ENCODE measurements at regions not wholly inside any gene's neighbourhood (a gene's known extent, or its start where the extent isn't known, plus 50 kb on each side); places are given as distances from the start of the nearest gene placed in this dataset.

DNA sequence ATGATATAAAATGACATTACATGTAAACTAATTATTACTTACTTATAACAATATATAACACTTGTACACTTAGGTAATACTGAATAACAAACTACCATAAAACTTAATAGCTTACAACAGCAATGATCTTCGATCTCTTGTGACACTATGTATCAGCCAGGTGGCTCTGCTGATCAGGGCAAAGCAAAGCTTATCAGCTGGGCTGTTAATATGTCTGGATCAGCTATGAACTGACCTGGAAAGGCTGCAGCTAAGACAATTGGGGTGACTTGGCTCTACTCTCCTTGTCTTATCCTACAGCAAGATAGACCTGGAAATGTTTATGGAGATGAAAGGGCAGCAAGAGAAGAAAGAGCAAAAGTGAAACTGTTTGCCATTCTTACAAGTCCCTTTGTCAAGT lies 511.3 kb downstream of the TLR4 start:
- no peak for DNase-seq

DNA sequence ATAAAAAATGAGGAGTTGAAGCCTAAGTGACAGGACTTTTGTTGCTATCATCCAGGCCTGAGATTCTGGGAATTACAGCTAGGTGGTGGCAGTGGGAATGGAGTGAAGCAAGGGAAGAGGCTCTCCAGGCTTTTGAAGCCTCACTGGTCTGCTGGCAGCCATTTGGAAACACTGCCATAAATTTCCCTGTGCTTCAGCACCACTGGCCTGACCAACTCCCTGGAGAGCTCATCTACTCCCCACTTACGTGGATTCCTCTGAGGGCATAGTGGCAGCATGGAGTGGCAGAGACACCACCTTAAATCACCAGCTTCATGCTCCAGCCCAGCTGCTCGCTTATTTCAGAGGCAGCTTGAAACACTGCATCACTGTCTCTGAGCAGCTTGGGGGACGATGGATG lies 518.2 kb downstream of the TLR4 start:
- DNase-seq, result peak; percentile 33

- DNase-seq, result no peak
These were observed 518.9 kb downstream of the TLR4 start for GRCh38 chr9:118223111-118223510.

DNA sequence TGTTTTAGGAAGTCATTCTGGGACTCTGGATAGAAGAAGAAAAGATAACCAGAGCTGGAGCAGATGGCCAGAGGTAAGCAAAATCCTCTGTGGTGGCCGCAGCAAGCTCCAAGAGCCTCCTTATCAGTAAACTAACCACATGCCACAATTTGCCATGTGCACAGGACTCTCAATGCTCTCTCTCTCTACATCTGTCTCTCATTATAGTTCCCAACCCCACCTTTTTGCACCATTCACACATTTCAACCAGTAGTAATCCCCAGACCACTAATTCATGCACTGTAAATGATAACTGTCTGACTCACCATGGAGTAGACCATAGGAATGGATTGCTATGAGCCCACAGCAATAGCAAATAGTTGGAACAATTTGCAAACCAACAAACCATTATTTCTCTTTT lies 526.1 kb downstream of the TLR4 start:
- DNase-seq, result no peak

GRCh38 chr9:118236625-118237024 lies 532.4 kb downstream of the TLR4 start:
- DNase-seq, result no peak

- no peak for DNase-seq
These were observed 533.9 kb downstream of the TLR4 start for GRCh38 chr9:118238139-118238538.

GRCh38 chr9:118252027-118252426 lies 547.8 kb downstream of the TLR4 start:
- DNase-seq, result no peak

GRCh38 chr9:118262191-118262590 lies 558.0 kb downstream of the TLR4 start:
- DNase-seq, result no peak

- no peak for DNase-seq
These were observed 559.7 kb downstream of the TLR4 start for GRCh38 chr9:118263949-118264348.

GRCh38 chr9:118268046-118268445 lies 563.8 kb downstream of the TLR4 start:
- DNase-seq, result no peak

DNA sequence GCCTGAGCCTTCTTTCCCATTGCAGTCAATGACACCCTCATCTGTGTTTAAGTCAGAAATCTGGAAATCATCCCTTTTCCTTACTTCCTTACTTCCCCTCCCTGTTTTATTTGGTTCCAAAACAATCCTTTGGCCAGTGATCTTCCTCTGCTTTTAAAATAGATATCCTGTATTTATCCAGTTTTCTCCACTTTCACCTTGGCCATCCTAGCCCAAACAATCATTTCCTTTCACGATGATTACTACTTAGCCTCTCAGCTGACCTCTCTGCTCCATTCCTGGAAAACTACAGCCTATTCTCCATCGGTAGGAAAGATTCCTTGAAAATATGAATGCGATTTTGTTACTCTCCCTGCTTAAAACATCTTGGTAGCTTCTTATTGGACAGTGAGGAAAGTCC lies 565.4 kb downstream of the TLR4 start:
- no peak for DNase-seq

DNA sequence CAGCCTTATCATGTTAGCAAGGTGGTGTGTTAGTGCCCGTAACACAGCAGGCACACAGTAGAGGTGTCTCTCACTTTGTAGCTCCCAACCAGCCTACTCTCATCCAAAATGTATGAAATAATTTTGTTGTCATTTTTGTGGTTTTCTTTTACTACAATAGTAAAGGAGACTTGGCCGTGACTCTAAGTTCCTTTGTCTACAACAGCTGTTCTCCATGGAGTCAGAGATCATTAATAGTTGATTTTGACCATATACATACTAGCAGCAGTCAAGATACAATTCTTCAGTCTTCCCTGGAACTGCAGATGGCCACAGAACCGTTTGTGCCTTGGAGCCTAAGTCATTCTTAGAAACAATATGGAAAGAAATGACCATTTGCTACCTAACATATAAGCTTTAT lies 567.1 kb downstream of the TLR4 start:
- DNase-seq, result no peak

DNA sequence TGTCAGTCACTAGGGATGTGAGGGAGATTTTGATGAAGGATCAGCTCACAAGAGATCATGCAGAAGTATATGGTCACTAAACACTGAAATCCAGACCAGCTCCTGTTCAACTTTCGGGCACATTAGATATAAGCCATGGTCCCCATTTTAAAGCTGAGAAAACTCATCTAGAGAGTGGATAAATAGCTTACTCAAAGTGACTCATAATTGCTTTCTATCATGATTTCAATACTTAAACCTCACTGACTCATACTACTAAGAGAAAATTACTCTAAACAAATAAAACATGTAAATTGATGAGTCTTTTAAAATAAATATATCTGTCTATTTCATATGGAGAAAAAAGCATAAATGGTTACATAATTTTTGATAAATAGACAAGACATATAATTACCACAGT lies 567.7 kb downstream of the TLR4 start:
- DNase-seq, result no peak

DNA sequence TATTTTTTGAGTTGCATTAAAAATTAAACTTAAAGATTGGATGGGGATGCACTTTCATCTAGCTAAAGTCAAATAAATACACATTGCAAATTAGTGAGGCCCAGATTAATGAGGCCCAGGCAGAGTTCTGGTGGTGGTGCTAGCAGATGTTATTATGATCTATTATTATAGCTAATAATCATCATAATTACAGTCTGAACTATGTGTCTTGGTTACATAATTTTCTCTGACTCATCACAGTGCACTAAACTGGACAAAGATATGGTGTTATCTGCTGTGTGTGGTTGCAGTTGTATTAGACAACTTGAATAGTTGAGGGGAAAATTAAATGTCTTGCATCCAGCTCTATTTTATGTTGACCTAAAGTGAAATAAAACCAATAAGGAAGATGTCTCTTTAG lies 568.8 kb downstream of the TLR4 start:
- DNase-seq, result no peak

DNA sequence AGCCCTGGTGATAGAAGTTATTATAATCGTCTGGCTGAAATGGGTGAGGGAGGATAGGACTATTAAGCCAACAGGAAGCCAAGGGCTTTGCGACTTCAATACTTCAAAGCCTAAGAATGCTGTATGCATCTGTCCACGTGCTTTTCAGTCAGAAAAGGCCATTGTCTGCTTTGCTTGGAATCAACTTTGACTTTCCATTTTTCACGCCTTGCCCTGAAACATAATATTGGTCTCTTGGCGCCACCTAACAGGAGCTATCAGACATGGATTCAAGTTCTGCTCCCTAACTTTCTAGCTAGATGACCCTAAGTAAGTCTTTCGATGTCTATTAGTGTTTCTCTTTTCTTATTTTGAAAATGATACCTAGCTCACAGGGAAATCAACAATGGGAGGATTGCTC lies 572.6 kb downstream of the TLR4 start:
- DNase-seq, result no peak

- DNase-seq, result no peak
These were observed 577.6 kb downstream of the TLR4 start for GRCh38 chr9:118281772-118282171.

- no peak for DNase-seq
These were observed 579.3 kb downstream of the TLR4 start for GRCh38 chr9:118283488-118283887.

- no peak for DNase-seq
These were observed 585.9 kb downstream of the TLR4 start for GRCh38 chr9:118290116-118290515.

- DNase-seq, result no peak
These were observed 591.2 kb downstream of the TLR4 start for GRCh38 chr9:118295413-118295812.

DNA sequence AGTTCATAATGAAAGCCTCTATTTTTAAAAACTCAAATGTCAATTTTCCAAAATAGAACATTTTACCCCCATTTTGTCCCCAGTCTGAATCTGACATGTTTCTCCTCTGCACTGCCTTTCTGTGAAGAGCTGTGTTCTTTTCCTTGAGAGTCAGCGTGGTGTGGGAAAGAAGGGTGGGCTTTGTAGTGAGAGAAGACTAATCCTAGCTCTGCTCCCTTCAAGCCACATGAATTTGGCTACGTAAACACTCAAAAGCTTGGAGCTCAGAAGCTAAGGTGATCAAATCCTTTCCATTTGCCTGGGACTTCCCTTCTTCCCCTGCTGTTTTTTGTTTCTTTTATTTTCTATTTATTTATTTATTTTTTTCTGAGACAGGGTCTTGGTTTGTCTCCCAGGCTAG lies 598.5 kb downstream of the TLR4 start:
- no peak for DNase-seq

DNA sequence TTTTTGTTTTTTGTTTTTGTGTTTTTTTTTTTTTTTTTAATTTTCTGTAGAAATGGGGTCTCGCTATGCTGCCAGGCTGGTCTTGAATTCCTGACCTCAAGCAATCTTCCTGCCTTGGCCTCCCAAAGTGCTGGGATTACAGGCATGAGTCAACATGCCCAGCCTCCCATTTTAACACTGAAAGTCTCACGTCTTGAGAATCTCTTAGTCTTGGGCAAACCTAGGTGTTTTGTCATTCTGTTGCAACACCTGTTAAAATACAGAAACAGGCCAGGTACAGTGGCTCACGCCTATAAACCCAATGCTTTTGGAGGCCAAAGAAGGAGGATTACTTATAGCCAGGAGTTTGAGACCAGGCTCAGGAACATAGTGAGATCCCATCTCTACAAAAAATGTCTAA lies 599.0 kb downstream of the TLR4 start:
- no peak for DNase-seq

- no peak for DNase-seq
These were observed 601.1 kb downstream of the TLR4 start for GRCh38 chr9:118305331-118305730.

DNA sequence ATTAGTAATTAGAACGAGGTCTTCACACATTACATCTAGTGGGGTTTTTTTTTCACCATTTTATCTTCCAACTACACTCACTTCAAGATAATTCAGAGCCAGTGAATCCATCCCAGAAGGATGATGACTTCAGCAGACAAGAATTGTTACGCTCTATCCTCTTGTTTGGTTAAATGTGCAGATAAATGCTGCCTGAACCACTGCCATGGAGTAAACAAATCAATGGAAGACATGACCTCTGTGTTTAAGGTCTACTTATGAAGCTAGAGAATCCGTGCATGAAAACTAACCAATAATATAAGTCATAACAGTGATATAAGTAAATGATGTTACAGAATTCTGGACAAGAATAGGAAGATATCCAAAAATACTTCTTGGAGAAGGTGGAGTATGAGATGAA lies 602.6 kb downstream of the TLR4 start:
- DNase-seq, result no peak

DNA sequence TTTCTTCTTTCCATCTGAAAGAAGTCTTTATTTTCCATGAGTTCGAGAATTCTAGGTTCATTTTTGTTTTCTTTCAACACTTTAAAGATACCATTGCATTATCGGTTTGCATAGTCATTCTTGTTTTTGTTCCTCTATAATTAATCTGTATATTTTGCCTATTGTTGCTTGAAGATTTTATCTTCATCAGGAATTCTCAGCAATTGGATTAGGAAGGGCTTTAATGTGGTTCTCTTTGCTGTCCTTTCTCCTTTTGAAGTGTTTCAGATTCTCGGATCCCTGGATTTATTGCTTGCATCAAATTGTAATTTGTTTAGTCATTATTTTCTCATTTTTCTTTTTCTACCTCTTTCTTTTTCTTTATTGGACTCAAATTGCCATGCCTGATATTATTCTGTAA lies 609.8 kb downstream of the TLR4 start:
- no peak for DNase-seq

- DNase-seq, result no peak
These were observed 612.7 kb downstream of the TLR4 start for GRCh38 chr9:118316831-118317343.

All from DMS153 (cell line).